ENCODE measurements at regions not wholly inside any gene's neighbourhood (a gene's known extent, or its start where the extent isn't known, plus 50 kb on each side); places are given as distances from the start of the nearest gene placed in this dataset.

DNA sequence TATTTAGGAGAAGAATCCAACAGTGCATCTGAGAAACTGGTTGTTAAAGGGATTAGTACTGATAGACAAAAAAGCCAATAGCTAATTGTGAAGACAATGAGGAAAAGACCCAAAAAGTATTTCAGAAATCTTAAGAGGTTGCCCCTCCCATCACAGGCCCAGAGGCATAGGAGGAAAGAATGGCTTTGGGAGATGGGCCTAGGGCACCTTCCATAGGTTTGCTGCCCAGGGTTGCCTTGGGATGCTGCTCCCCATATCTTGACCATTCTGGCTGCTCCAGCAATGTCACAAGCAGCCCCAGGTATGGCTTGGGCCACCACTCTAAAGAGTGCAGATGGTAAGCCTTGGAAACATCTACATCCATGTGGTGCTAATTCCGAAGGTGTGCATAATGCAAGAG lies 68.7 kb upstream of the CD5L start:
- TF ChIP-seq, protein P1, sequence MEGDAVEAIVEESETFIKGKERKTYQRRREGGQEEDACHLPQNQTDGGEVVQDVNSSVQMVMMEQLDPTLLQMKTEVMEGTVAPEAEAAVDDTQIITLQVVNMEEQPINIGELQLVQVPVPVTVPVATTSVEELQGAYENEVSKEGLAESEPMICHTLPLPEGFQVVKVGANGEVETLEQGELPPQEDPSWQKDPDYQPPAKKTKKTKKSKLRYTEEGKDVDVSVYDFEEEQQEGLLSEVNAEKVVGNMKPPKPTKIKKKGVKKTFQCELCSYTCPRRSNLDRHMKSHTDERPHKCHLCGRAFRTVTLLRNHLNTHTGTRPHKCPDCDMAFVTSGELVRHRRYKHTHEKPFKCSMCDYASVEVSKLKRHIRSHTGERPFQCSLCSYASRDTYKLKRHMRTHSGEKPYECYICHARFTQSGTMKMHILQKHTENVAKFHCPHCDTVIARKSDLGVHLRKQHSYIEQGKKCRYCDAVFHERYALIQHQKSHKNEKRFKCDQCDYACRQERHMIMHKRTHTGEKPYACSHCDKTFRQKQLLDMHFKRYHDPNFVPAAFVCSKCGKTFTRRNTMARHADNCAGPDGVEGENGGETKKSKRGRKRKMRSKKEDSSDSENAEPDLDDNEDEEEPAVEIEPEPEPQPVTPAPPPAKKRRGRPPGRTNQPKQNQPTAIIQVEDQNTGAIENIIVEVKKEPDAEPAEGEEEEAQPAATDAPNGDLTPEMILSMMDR (IDR thresholded peaks at IDR 0.05) = no peak
- no peak for TF ChIP-seq POLR2A (IDR thresholded peaks at IDR 0.05)

Data from heart left ventricle (tissue), 13 donors.